ENCODE measurements at regions not wholly inside any gene's neighbourhood (a gene's known extent, or its start where the extent isn't known, plus 50 kb on each side); places are given as distances from the start of the nearest gene placed in this dataset.

GRCh38 chr16:60478810-60479209 lies 1557.4 kb downstream of the CDH8 start:
- TF ChIP-seq CTCF (IDR thresholded peaks at IDR 0.05) (no peak), POLR2A (IDR thresholded peaks at IDR 0.05) (no peak)
